AG10803 (cell line): ENCODE measurements at regions not wholly inside any gene's neighbourhood (a gene's known extent, or its start where the extent isn't known, plus 50 kb on each side); places are given as distances from the start of the nearest gene placed in this dataset.
A peak's percentile ranks its signal among the peaks of the same experiment; 100 is the strongest.

Experiments
- DNase-seq: peaks from one replicate; pipeline ENCODE4 v3.0.0; 2010; ENCODE audit warnings: low read depth
- H3K4me3 ChIP-seq: 2 replicates; pipeline ENCODE4 v1.5.1; 2011; ENCODE audit warnings: mild to moderate bottlenecking, low read length, control low read depth
- TF ChIP-seq, protein P1 (sequence below): conservative IDR thresholded peaks from 2 replicates; pipeline ENCODE4 v1.5.1; 2011; ENCODE audit warnings: mild to moderate bottlenecking, low read length, control low read depth, inconsistent platforms

GRCh38 chr12:115776399-115776798 is 501.1 kb downstream of the MED13L start:
- H3K4me3 ChIP-seq = no peak overlapping the region
- no peak for DNase-seq
- TF ChIP-seq, protein P1, sequence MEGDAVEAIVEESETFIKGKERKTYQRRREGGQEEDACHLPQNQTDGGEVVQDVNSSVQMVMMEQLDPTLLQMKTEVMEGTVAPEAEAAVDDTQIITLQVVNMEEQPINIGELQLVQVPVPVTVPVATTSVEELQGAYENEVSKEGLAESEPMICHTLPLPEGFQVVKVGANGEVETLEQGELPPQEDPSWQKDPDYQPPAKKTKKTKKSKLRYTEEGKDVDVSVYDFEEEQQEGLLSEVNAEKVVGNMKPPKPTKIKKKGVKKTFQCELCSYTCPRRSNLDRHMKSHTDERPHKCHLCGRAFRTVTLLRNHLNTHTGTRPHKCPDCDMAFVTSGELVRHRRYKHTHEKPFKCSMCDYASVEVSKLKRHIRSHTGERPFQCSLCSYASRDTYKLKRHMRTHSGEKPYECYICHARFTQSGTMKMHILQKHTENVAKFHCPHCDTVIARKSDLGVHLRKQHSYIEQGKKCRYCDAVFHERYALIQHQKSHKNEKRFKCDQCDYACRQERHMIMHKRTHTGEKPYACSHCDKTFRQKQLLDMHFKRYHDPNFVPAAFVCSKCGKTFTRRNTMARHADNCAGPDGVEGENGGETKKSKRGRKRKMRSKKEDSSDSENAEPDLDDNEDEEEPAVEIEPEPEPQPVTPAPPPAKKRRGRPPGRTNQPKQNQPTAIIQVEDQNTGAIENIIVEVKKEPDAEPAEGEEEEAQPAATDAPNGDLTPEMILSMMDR = no peak

- no peak for DNase-seq
- TF ChIP-seq, protein P1 = no peak
- H3K4me3 ChIP-seq = no peak overlapping the region
Observed at GRCh38 chr12:115774148-115774895, 503.2 kb downstream of the MED13L start.

- TF ChIP-seq, protein P1 = no peak
- DNase-seq = no peak
- H3K4me3 ChIP-seq = no peak overlapping the region
Observed at GRCh38 chr12:115771601-115772000, 505.9 kb downstream of the MED13L start.

DNA sequence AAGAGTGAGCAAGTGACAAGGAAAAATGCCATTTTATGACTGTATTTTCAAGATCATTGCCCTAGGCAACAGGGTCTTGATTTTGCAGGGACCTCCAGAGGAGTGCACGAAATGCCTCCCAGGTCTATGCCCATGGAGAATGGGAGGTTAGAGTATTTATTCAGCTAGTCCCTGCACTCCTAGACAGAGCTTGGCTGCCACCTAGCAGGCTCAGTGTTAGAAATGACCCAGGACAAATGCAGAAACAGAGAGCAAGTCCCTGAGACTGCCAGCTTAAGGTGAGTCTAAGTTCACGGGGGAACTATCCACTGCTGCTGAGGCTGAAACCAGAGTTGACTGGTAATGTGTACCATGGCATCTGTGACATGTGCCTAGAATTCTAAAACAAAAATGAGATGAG is 506.4 kb downstream of the MED13L start:
- TF ChIP-seq, protein P1 = no peak; the same call in 1 of the 2 replicates
- DNase-seq = peak; percentile 6
- no peak overlapping the region for H3K4me3 ChIP-seq

DNA sequence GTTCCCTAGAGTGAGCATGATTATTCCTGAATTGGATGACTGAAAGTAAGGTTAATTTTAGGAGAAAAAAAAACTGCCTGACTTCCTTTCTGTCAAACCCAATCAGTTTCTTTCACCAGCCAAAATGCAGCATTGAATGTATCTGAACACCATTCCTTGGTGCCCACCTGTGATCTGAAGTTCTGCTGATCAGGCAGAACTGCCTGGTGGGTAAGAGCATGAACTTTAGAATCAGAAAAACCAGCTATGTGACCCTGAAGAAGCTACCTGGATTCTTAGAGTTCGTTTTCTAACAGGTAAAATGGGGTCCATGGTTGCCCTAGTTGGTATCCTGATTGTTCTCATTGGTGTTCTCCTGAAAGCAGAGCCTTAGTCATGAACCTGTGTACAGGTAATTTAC is 506.9 kb downstream of the MED13L start:
- no peak overlapping the region for H3K4me3 ChIP-seq
- no peak for DNase-seq
- TF ChIP-seq, protein P1 = no peak

DNA sequence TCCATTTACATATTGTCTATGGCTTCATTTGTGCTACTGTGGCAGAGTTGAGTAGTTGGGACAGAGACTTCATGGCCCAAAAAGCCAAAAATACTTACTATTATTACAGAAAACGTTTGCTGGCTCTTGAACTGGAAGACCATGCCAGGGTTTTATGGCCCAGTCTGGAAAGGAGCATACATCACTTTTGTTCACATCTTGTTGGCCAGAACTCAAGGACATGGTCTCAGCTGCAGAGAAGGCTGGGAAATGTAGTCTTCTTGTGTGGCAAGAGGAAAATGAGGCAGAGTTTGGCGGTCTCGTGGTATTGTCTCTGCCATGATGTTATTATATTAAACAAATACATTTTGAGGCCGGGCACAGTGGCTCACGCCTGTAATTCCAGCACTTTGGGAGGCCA is 509.6 kb downstream of the MED13L start:
- no peak overlapping the region for H3K4me3 ChIP-seq
- TF ChIP-seq, protein P1 = no peak
- DNase-seq = no peak

GRCh38 chr12:115763982-115764621 is 513.4 kb downstream of the MED13L start:
- no peak overlapping the region for H3K4me3 ChIP-seq
- TF ChIP-seq, protein P1 = no peak
- no peak for DNase-seq
